Psoas muscle (tissue), 7 donors: ENCODE measurements at regions not wholly inside any gene's neighbourhood (a gene's known extent, or its start where the extent isn't known, plus 50 kb on each side); places are given as distances from the start of the nearest gene placed in this dataset.

Experiments used
- ATAC-seq, 4 donors: fragments of 200-7000 bp; cut with Tn5 transposase; one replicate each; pipeline ENCODE4 v1.9.1; 2020; ENCODE audit warnings: moderate library complexity in 3 of 4, mild to moderate bottlenecking in 2 of 4
- DNase-seq, 2 donors: peaks; one replicate each; pipeline ENCODE4 v3.0.0-alpha.2; 2020
- H3K27ac ChIP-seq: fragments of 200-600 bp; one replicate; pipeline ENCODE4 v1.8.0; 2022
- H3K27me3 ChIP-seq, 3 donors: fragments of 200-600 bp in 1 of 3; one replicate each; pipeline versions ENCODE4 v1.6.1 to v1.8.0; 2013 to 2022; ENCODE audit warnings: low read length in 2 of 3, mild to moderate bottlenecking in 2 of 3, moderate library complexity in 1 of 3; ENCODE audit not compliant: insufficient read depth in 3 of 3
- H3K36me3 ChIP-seq, 2 donors: fragments of 200-600 bp in 1 of 2; one replicate each; pipeline versions ENCODE4 v1.6.1 to v1.8.0; 2013 to 2022; ENCODE audit warnings: low read depth in 1 of 2, mild to moderate bottlenecking in 1 of 2, moderate library complexity in 1 of 2; ENCODE audit not compliant: insufficient read depth in 1 of 2
- H3K4me1 ChIP-seq: fragments of 200-600 bp; one replicate; pipeline ENCODE4 v1.8.0; 2022
- H3K4me3 ChIP-seq: fragments of 200-600 bp; one replicate; pipeline ENCODE4 v1.8.0; 2022; ENCODE audit warnings: mild to moderate bottlenecking
- H3K9me3 ChIP-seq: fragments of 200-600 bp; one replicate; pipeline ENCODE4 v1.8.0; 2022
- WGBS, 3 donors: extraction: QIAGEN DNeasy Blood & Tissue Kit; methylation state at CpG; one replicate each; pipeline versions ENCODE4 v1.1.6 to v1.1.7; 2013; 5-methylcytosine and 5-hydroxymethylcytosine counted together
- intact Hi-C, 2 donors: fragments of 100-400 bp; cut with DNase I; formaldehyde crosslinking; loops; one replicate each; pipeline versions ENCODE4 v1.11.0 to v1.14.2; 2022
- TF ChIP-seq, protein P1 (sequence below): fragments of 200-600 bp; IDR thresholded peaks from one replicate; pipeline ENCODE4 v1.8.0; 2022; ENCODE audit warnings: antibody characterized with exemption
- donor health status: healthy with polysubstance abuse.
- donor health status: DM: no; HTN: no; CAD: no; lungs with moderate emphysema.
- donor health status: Bipolar disorder and iron deficiency.
- donor health status: healthy.
- donor health status: DM: yes; HTN: yes; CAD: no.
- donor health status: DM: no; HTN: no; CAD: no.
- donor health status: DM: yes; HTN: yes; CAD: no.

DNA sequence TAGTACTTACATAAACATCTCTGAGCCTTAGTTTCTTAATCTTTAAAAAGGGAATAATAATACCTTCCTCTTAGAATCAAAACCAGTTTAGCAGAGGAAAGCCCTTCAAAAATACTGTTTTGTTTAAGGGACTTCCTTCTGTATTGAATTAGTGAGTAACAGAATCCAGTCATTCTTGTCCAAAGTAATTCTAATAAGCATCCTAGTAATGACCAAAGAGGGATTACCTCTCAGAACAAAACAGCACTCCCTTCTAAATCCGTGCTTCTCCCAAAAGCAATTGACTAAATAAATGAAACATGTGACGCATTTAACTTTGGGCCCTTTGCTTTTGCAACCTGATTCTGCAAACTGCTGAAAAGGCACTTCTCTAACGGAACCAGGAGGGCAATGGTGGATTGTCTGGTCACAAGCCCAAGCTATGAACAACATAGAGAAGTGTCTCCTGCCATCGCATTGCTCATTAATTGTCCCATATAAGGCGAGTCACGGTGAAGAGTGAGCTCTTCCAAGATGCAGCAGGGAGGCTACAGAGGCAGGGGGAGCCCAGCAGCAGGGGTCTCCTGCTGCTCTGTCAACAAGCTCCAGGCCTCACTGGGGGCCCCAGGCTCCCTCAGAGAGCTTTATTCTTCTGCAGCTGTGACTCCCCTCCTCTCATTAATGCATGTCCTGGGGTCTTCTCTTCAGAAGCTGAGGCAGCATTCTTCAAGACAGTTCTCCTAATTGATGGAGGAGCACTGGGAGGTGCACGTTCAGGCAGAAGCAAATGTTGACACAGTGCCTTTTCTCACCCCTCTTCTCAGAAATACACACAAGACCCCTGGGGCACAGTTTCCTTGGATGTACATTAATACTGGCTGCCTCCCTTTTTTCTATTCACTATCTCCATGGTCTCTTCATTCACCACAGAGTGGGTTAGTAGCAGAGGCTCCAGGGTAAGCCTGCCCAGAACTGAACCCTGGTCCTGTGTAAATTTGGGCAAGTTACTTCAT is 419.6 kb upstream of the RASGEF1B start:
- no peak for DNase-seq
- H3K9me3 ChIP-seq = no peaks in the 10 kb centered on the region
- TF ChIP-seq, protein P1, sequence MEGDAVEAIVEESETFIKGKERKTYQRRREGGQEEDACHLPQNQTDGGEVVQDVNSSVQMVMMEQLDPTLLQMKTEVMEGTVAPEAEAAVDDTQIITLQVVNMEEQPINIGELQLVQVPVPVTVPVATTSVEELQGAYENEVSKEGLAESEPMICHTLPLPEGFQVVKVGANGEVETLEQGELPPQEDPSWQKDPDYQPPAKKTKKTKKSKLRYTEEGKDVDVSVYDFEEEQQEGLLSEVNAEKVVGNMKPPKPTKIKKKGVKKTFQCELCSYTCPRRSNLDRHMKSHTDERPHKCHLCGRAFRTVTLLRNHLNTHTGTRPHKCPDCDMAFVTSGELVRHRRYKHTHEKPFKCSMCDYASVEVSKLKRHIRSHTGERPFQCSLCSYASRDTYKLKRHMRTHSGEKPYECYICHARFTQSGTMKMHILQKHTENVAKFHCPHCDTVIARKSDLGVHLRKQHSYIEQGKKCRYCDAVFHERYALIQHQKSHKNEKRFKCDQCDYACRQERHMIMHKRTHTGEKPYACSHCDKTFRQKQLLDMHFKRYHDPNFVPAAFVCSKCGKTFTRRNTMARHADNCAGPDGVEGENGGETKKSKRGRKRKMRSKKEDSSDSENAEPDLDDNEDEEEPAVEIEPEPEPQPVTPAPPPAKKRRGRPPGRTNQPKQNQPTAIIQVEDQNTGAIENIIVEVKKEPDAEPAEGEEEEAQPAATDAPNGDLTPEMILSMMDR = no peak
- H3K27me3 ChIP-seq = no peaks in the 10 kb centered on the region
- H3K27ac ChIP-seq = no peak overlapping the region
- 36 to 50% (median 41%) methylated on average over 7 of the region's 7 CpGs for WGBS, 3 donors
- intact Hi-C loops = no loop called here
- no peak overlapping the region for H3K4me3 ChIP-seq
- no peaks in the 10 kb centered on the region for H3K4me1 ChIP-seq
- no peaks in the 10 kb centered on the region for H3K36me3 ChIP-seq
- no peak for ATAC-seq

DNA sequence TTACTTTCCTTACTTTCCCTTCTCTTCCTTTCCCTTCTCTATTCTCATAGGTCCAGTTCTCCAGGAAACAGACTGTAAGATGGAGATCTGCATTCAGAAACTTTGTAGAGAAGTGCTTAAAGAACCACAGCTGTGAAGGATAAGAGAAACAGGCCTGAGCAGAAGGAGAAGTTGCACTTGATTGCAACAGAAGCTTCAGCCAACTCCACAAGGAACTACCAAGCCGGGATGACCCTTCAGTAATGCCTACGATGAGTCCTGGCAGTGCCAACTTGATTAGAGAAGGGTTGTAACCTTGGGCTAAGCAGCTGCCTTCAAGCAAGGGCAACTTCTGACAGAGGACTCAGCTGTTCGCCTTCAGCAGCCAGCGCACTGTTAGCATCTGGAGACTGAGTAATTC is 413.3 kb upstream of the RASGEF1B start:
- H3K36me3 ChIP-seq = no peaks in the 10 kb centered on the region
- H3K4me3 ChIP-seq = no peak overlapping the region
- no peaks in the 10 kb centered on the region for H3K9me3 ChIP-seq
- WGBS, 3 donors = 54 to 68% (median 62%) methylated on average over 4 of the region's 4 CpGs
- ATAC-seq = no peak
- intact Hi-C loops = no loop called here
- TF ChIP-seq, protein P1 = no peak
- no peak for DNase-seq
- H3K27ac ChIP-seq = no peak overlapping the region
- H3K4me1 ChIP-seq = no peaks in the 10 kb centered on the region
- H3K27me3 ChIP-seq = no peaks in the 10 kb centered on the region

DNA sequence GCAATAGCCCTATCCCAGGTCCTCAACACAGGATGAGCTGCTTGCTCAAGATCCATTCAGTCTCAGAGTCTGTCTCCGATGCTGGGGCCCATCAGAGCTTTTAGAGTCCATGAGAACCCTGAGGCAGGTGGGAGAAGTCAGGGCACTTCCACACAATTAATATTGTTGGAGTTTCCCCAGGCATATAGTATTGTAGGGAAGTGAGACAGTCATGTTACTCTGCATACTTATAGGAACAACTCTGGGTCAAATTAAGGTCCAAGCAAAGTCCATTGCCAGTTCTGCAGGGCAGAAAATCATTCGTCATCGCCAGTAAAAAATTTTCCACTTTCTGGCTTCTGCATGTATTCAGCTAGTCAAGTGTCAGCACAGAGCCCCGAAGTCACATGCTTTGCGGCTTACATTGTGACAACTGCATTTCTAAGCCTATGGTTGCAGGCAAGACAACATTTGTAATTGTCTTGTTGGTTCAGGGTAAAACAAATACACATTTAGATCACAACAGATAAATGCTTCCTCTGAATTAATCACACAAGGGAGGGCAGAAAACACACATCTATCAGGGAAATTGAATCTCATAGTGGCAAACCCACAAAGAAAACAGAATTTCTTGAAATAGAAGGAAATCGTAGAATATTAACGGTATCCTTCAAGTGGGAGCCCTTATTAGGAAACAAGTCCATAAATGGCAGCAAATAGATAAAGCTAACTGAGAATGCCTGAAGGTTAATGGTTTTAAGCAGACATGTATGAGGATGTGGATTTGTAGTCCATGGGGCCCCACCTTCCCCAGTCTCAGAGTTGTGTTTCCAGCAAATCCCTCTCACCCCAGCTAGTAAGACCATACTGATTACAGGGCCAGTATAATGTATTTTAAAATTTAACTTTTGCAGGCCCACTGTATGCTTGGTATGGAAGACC is 412.1 kb upstream of the RASGEF1B start:
- Histone ChIP-seq H3K9me3 (no peaks in the 10 kb centered on the region), H3K4me3 (no peak overlapping the region), H3K4me1 (no peaks in the 10 kb centered on the region), H3K36me3 (no peaks in the 10 kb centered on the region), H3K27me3 (no peaks in the 10 kb centered on the region), H3K27ac (no peak overlapping the region)
- WGBS, 3 donors = 75 to 89% (median 88%) methylated on average over 7 of the region's 7 CpGs
- DNase-seq = no peak
- TF ChIP-seq, protein P1 = no peak
- ATAC-seq = no peak
- intact Hi-C loops = no loop called here

DNA sequence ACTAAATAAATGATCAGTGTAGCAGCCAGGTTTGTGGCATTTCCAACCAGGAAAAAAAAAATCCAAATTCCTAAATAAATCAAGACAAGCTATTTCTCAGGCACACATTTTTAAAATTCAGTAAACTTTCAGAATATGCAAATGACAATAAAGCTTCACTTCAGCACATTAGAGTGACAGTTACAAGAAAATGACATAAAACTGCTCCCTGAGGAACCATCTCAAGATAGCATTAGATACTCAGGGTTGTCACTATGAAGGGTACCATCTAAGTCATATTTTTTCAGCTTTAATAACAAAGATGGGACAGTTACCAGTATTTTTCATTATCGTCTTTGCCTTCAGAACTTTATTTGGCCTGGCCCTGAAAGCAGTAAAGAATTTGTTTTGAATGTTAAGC is 411.3 kb upstream of the RASGEF1B start:
- intact Hi-C loops = no loop called here
- no peak for ATAC-seq
- Histone ChIP-seq H3K9me3 (no peaks in the 10 kb centered on the region), H3K27ac (no peak overlapping the region), H3K27me3 (no peaks in the 10 kb centered on the region), H3K4me3 (no peak overlapping the region), H3K36me3 (no peaks in the 10 kb centered on the region), H3K4me1 (no peaks in the 10 kb centered on the region)
- TF ChIP-seq, protein P1 = no peak
- WGBS, 3 donors = 85 to 89% (median 87%) methylated on average over 1 of the region's 1 CpG
- no peak for DNase-seq
